HG02884 (cell line): ENCODE measurements at regions not wholly inside any gene's neighbourhood (a gene's known extent, or its start where the extent isn't known, plus 50 kb on each side); places are given as distances from the start of the nearest gene placed in this dataset.

Experiments used
- ATAC-seq: cut with Tn5 transposase; IDR thresholded peaks from one replicate; pipeline ENCODE4 v1.9.1; 2021; ENCODE audit warnings: mild to moderate bottlenecking, moderate library complexity; ENCODE audit not compliant: unreplicated experiment

- ATAC-seq: no peak
Observed at GRCh38 chr2:157125685-157126084, 131.8 kb upstream of the GALNT5 start.

GRCh38 chr2:157127249-157128012 is 130.1 kb upstream of the GALNT5 start:
- no peak for ATAC-seq

- no peak for ATAC-seq
Observed at GRCh38 chr2:157143901-157144300, 113.6 kb upstream of the GALNT5 start.

GRCh38 chr2:157149270-157149669 is 108.2 kb upstream of the GALNT5 start:
- ATAC-seq: no peak

GRCh38 chr2:157150747-157151146 is 106.8 kb upstream of the GALNT5 start:
- peak; percentile 97 for ATAC-seq

- ATAC-seq: no peak
Observed at GRCh38 chr2:157152362-157152761, 105.1 kb upstream of the GALNT5 start.

GRCh38 chr2:157155992-157156391 is 101.5 kb upstream of the GALNT5 start:
- no peak for ATAC-seq

GRCh38 chr2:157158111-157158510 is 99.4 kb upstream of the GALNT5 start:
- no peak for ATAC-seq

- no peak for ATAC-seq
Observed at GRCh38 chr2:157159221-157159934, 98.1 kb upstream of the GALNT5 start.

- no peak for ATAC-seq
Observed at GRCh38 chr2:157160111-157160510, 97.4 kb upstream of the GALNT5 start.

GRCh38 chr2:157164370-157164769 is 93.1 kb upstream of the GALNT5 start:
- ATAC-seq: no peak

GRCh38 chr2:157164891-157165290 is 92.6 kb upstream of the GALNT5 start:
- ATAC-seq: no peak

- no peak for ATAC-seq
Observed at GRCh38 chr2:157168501-157168900, 89.0 kb upstream of the GALNT5 start.

- ATAC-seq: no peak
Observed at GRCh38 chr2:157169889-157170288, 87.6 kb upstream of the GALNT5 start.

GRCh38 chr2:157170299-157170698 is 87.2 kb upstream of the GALNT5 start:
- ATAC-seq: no peak

- no peak for ATAC-seq
Observed at GRCh38 chr2:157172239-157172638, 85.3 kb upstream of the GALNT5 start.

GRCh38 chr2:157172866-157173578 is 84.5 kb upstream of the GALNT5 start:
- ATAC-seq: no peak

- ATAC-seq: no peak
Observed at GRCh38 chr2:157173740-157174184, 83.7 kb upstream of the GALNT5 start.

GRCh38 chr2:157174321-157174720 is 83.2 kb upstream of the GALNT5 start:
- no peak for ATAC-seq

- ATAC-seq: no peak
Observed at GRCh38 chr2:157176602-157177001, 80.9 kb upstream of the GALNT5 start.

GRCh38 chr2:157178874-157179273 is 78.6 kb upstream of the GALNT5 start:
- no peak for ATAC-seq
